ENCODE measurements at regions not wholly inside any gene's neighbourhood (a gene's known extent, or its start where the extent isn't known, plus 50 kb on each side); places are given as distances from the start of the nearest gene placed in this dataset.
"Not testable (repeated sequence)": the region's sequence is repeated elsewhere in the genome, so short reads cannot be mapped to it uniquely, and the experiment has no call there.

DNA sequence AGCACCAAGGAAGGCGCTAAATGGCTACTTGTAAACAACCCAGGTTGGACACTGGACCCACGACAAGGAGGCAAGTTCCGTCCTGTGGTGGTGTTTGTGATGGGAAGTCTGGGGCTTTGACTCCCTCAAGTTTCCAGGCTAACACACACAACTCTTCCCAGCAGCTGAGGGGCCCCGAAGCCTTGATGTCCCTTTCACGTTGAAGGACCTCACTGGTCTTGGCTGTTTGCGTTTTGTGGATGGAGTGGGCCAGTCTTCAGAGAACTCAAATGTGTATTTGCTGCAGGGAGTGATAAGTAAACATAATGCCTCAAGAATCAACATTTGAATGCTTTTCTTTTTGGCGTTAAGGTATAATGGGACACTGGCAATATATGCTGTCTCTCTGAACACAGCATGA, 199.2 kb downstream of the TM9SF2 start:
- no peak for DNase-seq (ENCODE audit: low read depth in 2 of 2)

DNA sequence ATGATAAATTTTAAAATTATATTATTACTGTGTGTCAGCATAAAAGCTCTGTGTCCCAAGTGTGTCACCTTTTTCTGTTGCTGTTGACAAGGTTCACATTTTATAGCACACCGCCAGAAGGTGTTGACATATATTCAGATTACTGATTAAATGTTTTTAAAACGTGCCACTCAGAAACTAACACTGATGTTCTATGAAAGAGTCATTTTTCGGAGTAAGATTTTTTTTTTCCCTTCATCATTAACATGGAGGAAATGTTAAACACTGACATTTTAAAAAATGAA, 197.5 kb downstream of the TM9SF2 start:
- no peak for DNase-seq (ENCODE audit: low read depth in 2 of 2)

DNA sequence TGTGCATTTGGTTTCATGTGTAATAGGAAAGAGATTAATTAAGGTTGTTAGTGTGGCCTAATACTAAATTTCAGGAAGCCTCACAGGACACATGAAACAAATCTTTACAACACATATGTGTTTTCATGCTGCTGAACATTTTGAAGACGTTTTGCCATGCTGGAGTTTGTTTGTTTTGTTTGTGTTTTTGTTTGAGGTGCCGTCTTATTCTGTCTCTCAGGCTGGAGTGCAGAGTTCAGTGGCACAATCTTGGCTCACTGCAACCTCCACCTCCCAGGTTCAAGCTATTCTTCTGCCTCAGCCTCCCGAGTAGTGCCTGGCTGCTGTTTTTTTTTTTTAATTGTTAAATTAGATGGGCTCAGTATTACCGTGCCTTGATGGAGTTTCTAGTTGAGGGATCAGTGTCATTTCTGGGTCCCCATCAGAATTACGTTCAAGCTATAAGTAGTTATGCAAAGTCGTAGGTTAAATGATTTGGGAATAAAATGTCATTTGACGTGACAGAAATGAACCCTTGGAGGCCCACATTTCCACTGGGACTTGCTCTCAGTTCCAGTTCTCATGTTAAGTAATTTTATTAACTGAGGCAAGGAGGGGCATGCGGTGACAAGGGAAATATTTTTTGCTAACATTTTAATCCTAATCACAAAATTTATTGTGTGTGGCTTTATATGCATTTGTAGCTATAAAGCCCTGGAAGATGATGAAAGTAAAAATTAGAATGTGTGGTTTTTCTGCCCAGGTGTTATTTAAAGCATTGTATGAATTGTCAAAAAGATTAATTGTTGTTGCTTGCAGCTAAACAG, 196.9 kb downstream of the TM9SF2 start:
- DNase-seq (ENCODE audit: low read depth in 2 of 2): no peak

DNA sequence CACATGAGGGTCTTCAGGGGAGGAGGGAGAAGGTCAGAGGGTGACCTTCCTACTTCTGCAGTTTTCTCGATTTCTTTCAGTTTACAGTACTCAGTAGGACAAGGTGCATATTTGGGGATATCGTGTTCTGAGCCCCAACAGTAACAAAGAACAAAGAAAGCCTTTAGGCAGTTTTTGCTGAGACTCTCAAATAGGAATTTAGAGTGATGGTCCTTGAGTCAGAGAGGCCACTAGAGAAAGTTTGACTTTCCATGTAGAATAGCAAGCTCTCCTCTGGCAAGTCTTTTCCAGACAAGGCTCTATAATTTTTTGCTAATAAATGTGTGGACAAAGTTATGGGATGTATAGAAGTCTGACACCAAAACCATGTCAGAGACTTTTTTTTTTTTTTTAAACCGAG, 194.6 kb downstream of the TM9SF2 start:
- DNase-seq (ENCODE audit: low read depth in 2 of 2): no peak

DNA sequence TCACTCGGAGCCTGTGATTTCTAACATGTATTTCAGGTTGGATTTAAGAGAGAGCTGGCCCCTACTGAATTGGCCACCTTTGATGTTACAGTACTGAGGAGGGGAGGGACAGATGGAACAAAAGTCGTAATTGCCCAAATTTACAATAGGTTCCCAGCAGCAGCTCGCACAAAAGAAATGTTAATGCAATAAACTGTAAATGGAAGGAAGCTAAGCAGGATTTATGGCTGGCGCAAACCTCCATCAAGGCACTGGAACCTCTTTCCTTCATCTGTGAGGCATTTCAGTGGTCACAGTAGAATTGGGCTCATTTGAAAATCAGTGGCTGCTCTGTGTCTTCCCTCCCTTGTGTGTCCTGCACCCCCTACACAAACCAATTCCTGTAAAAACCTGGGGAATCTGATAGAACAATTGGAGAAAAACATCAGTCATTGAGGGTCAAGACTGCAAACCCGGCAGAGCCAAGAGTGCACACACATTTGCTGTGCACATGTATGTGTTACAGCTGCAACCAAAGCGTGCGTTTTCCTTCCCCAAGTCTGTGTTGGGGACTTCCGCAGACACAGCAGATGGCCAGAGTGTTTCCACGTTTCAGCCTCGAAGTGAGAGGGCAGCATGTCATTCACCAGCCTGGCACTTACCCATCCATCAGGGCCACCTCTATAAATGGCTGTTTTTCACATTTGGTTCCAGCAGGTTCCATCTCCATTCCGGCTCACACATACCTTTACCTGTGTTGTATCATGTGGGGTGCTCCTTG, 192.8 kb downstream of the TM9SF2 start:
- DNase-seq (ENCODE audit: low read depth in 2 of 2): no peak

DNA sequence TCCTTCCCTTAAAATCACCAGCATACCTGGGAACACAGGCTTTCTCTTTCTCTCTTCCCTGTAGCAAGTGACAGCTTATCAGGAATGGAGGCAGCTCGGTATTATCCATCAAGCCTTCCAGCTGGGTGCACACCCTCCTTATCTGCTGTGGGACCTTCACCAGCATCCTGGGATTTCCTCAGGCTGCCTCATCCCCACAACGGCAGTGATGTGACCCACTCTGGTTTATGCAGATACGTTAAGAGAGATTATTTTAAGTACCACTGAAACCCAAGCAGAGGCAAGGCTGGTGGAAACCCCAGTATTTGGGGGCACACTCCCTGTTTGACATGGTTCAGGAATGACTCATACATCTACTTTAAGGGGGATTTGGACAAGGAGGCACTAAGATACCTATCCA, 192.1 kb downstream of the TM9SF2 start:
- DNase-seq (ENCODE audit: low read depth in 2 of 2): no peak

DNA sequence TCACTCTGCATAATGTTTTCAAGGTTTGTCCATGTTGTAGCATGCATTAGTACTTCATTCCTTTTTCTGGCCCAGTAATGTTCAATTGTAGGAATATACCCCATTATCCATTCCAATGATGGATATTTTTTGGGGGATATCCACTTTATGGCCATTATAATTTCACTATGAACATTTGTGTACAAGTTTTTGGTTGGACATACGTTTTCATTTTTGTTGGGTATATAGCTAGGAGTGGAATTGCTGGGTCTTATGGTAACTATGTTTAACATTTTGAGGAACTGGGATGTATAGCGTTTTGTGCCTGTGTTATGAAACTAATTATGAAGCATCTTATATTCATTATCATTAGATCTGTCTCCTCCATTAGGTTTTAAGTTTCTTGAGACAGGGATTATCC, 191.6 kb downstream of the TM9SF2 start:
- DNase-seq (ENCODE audit: low read depth in 2 of 2): no peak

DNA sequence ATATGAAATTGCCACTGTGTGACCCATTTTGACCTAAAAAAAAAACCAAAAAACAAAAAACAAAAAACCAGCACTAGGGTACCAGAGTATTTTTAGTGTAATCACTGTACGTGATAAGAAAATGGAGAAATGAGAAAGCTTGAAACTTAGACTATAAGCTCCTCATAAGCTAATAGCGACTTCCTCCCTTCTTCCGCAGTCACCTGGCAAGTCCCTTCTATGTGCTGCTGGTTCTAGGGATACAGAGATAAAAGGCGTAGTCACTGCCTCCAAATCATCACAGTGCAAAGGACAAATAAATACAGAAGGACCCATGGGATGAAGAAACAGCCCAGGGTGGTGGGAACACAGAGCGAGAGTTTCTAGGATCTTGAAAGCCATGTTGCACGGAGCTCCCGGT, 190.3 kb downstream of the TM9SF2 start:
- DNase-seq (ENCODE audit: low read depth in 2 of 2): no peak

DNA sequence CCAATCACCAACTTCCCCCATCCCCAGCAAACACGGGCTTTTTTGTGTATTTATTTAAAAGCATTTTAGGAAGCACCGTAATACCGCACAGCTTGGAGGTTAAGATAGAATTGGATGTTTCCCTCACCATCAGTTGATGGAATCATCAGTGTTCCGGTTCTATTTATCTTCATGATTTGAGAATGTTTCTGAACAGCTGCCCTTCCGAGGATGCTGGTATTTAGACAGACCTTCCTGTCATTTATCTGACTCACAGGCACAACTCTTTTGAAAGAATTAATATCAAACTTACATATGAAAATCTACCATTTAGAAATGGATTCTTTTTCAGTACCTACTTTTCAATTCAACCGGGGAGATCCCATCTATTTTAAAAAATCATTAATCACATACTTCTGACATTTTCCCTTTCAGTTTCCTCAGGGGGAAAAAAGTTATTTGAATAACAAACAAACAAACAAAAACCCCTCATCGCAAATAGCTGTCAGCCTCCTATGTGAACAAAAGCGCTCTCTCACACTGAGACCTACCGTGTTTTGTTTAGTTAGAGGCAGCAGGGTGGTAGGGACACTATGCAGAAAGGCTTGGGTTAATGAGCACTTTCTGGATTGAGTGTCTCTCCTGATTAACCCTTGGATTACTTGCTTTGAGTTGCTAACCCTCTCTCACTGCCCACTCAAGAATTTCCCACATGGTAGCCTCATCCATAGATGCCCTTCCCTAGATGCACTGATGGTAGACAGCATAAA, 189.3 kb downstream of the TM9SF2 start:
- no peak for DNase-seq (ENCODE audit: low read depth in 2 of 2)

DNA sequence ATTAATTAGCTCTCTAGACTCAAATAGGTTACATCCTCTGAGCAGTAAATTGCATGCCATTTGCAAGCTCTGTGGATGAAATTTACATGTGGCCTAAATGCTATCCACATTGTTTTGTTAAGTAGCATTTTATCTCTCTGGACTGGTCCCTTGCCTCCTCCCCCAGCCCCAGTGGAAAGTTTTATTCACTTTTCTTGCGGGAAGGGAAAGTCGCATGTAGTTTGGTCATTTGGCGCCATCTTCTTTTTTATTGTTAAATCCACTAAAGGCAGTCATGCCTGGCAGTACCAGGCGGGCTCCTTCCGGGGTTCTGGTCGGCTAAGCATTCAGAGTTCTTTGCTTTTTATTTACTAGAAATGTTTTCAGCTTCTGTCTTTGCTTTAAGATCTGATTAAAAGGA, 188.7 kb downstream of the TM9SF2 start:
- no peak for DNase-seq (ENCODE audit: low read depth in 2 of 2)

DNA sequence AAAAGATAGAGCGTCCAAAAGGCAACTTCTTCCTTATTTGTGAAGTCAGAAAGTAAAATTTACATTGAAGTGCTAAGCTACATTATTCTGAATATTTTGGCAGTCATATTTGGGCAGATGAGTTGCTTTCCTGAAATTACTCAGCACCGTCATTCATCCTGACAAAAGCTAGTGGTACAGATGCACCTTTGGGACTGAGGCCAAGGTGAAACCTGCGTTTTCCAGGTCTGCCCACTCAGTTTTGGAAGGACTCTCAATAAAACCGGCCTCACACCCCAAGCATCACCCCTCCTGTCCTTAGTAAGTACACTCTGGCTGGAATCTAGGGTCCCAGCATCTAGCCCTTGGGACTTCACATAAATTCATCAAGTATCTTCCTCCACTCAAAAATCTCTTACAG, 187.5 kb downstream of the TM9SF2 start:
- DNase-seq (ENCODE audit: low read depth in 2 of 2): no peak

DNA sequence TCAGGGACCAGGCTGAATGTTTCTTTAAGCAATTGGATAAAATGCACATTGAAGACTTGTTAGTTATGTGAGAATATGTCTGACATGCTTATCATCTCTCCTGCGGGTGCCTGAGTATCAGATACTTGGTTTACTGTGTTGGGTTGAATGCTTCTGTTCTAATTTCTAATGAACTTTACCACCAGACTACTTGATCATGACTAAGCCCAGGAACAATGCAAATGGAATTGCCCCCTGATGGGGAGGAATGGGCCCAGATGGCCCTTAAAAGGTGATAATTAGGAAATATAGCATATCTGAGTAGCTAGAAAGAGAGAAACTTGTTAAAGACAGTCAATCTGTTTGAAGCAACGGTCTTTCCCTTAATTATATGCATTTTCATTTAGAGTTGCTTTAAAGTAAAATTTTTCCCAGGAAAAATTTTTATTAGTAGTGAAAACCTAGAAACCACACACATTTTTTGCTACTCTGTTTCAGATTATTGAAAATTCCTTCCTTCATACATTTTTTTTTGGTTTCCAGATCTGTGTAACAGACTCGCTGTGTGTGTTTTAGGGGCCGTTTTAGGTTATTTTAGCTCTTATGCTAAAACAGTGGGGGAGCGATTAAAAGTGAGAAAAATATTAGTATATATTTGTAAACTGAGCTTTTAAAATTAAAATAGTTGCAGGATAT, 186.6 kb downstream of the TM9SF2 start:
- no peak for DNase-seq (ENCODE audit: low read depth in 2 of 2)

DNA sequence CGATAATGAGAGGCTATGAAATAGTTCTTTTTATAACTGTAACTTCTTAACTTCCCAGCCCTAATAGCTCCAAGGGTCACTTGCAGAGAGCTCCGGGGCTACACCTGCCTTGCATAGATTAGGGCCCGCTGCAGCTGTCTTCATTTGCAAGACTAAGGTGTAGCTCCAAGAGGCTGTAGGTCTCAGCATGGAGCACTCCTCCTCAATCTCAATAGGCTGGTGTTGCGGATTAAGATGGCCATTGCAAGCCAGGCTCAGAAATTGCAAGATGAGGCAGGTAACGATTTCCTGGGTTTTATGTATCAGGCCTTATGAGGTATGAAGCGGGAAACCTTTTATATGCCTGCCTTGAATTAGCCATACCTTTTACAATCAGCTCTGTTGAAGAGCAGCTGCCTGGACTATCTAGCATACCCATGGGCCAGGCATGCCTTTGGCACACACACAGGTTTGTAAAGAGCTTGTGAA, 185.7 kb downstream of the TM9SF2 start:
- DNase-seq (ENCODE audit: low read depth in 2 of 2): no peak

DNA sequence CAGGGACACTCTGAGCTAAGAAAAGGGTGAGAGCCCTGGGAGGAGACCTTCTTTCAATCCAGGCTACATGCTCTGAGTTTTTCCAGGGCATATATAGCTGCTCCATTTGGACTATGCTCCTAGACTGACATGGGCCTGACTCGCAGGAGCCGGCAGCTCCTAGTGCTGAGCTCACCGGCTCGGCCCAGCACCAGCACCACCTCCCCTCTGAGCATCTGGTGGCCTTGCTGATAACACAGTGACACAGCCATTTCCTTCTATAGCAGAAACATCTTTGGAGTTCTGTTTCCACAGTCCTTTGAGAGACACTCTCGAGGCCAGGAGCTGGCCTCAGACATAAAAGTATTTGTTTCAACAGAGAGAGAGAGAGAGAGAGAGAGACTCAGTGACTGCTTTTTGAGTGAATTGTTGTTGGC, 184.9 kb downstream of the TM9SF2 start:
- no peak for DNase-seq (ENCODE audit: low read depth in 2 of 2)

DNA sequence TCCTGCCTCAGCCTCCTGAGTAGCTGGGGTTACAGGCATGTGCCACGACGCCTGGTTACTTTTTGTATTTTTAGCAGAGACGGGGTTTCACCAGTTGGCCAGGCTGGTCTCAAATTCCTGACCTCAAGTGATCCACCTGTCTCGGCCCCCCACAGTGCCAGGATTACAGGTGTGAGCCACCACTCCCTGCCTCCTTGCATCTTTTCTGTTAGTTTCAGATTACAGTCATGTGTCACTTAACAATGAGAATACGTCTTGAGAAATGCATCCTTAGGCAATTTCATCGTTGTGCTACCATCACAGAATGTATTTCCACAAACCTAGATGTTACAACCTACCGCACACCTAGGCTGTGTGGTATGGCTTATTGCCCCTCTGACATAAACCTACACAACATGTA, 180.4 kb downstream of the TM9SF2 start:
- DNase-seq (ENCODE audit: low read depth in 2 of 2): no peak

DNA sequence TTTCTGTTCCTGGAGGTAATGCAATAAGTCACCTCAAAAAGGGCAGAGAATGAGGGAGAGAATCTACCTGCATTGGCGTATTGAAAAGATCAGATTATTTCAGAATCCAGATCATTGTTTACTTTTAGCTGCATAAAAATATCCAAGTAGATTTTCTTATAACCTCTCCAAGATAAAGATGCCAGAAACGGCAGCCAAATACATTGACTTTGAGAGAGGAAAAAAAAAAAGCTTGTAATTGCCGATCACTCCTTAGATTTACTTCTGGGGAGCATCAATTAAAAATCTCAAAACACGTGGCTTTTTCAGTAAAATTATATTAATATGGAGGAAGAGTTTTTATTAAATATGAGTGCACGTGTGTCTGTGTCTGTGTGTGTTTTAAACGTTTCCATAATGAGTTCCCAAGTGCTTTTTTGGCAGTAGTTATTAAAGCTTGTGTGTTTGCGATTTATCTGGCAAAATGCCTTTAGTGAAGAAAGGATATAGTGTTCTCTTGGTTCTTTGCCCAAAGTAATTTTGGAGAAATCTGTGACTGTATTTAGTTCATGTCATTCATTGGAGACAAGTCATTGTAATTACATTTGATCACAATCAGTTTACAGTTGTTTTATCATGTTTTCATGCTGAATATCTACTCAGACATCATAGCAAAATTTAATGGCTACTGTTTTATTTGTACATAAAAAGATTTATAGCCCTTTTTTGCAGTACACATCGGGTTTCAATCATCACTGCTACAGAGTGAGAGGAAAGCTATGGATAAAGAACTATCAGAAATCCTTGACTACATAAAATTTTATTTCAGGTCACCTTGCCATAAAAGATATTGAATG, 176.1 kb downstream of the TM9SF2 start:
- DNase-seq (ENCODE audit: low read depth in 2 of 2): no peak

DNA sequence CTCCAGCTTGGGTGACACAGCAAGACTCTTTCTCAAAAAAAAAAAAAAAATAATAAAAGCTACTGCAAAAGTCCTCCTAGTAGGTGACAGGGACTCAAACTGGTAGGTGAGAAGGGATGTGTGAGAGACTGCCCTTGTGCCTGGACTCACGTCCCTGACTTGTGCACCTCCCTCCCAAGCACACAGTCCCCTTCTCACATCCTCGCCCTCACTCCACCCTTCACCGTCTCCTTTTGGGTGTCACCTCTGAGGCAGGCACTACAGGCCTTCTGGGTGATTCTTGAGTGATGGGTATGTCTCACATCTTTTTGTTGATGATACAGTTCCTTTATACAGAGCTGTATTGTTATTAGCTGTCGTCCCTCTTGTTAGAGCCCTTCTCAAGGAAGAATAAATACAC, 170.5 kb downstream of the TM9SF2 start:
- DNase-seq (ENCODE audit: low read depth in 2 of 2): no peak

DNA sequence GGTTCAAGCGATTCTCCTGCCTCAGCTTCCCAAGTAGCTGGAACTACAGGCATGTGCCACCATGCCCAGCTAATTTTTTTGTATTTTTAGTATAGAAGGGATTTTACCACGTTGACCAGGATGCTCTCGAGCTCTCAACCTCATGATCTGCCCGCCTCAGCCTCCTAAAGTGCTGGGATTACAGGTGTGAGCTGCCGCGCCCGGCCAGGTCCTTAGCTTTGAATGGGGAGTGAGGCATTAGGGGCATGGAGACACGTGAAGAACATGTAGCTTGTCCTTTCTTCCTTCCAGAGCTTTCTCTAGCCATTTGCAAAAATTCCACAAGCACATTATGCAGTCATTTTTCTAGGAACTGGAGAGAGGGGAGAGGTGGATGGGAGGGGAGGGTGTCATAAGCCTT, 167.8 kb downstream of the TM9SF2 start:
- not testable (repeated sequence) for DNase-seq (ENCODE audit: low read depth in 2 of 2)

DNA sequence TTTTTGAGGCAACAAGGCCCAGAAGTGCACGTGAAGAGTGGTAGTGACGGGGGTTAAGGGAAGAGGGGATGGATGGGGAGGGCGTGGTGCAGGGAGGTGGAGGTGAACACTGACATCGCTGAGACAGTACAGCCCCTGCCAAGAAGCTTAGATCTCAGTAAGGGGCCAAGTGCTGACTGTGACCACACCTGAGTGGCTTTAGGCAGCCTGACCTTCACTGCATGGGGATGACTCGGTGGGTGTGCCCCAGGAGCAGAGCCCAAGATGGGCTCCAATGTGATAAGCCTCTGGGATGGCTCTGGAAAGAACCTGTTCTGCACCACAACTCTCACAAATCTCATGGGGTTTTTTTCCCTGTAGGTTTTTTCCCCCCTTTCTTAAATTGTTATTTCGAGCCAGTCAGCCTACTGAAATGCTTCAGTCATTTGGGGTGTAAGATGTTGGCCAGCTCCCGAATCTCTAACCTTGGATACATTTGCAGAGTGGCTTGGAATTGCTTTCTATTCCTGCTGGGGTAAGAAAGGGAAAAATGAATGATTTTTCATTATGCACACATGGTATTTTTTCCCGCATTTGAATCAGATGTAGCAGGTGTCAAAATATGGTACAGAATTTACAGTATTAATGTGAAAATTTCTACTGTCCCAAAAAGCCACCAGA, 165.0 kb downstream of the TM9SF2 start:
- DNase-seq (ENCODE audit: low read depth in 2 of 2): no peak

DNA sequence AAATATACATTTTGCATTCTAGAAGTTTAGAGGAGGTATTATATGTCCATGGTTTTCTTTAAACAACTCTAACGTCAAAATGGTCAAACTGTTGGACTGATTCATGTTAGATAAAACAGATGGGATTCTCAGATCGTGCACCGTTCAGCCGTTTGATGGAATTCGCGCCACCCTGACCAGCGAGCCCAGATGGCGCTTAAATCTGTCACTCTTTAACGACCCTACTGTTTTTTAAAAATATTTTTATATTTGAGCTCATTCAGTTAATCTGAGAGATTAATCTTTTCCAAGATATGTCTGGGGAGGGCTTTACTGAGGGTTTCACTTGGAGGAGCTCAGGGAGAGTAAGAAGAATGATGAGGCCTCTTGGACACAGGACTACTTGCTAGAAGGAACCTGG, 164.4 kb downstream of the TM9SF2 start:
- no peak for DNase-seq (ENCODE audit: low read depth in 2 of 2)

DNA sequence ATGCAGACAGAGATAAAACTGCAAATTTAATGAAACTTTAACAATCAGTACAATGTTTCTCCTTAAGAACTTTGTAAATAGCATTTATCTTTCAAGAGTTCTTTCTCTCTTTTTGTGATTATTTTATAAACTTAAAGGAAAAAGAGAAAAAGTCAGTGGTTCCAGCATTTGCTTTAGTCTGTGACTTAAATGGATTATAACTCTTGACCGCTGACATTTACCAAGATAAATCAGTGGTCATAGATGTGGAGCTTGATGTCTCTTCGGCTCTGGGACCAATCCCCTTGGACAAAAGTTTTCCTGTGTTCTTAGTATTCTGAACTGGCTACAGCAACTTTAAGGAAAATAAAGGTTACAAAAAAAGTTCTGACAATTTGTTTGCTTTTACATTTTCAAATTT, 162.6 kb downstream of the TM9SF2 start:
- DNase-seq (ENCODE audit: low read depth in 2 of 2): no peak

All from stimulated activated CD8-positive, alpha-beta memory T cell treated with anti-CD3 and anti-CD28 coated beads, Interleukin-2, amount 100 ng/mL, for 1 hour (primary cell).